ENCODE measurements at regions not wholly inside any gene's neighbourhood (a gene's known extent, or its start where the extent isn't known, plus 50 kb on each side); places are given as distances from the start of the nearest gene placed in this dataset.

GRCh38 chr22:49628391-49629260 is 199.0 kb downstream of the BRD1 start:
- Histone ChIP-seq H3F3A (ENCODE audit: low read depth) (no peaks in the 10 kb centered on the region), H3K79me2 (ENCODE audit: insufficient read depth, low read length) (peaks cover 22% of the 10 kb centered on the region; the same call in 1 of the 2 replicates), H3K36me3 (ENCODE audit: insufficient read depth, low read length) (peaks cover 12% of the 10 kb centered on the region; the same call in 1 of the 2 replicates), H3K4me2 (ENCODE audit: low read depth, low read length, poor library complexity, severe bottlenecking) (no peak overlapping the region), H2AFZ (ENCODE audit: low read length) (no peak overlapping the region), H3K9me3 (ENCODE audit: insufficient read depth, low read depth, low read length) (no peaks in the 10 kb centered on the region), H3K4me1 (ENCODE audit: insufficient read depth, low read length, poor library complexity, severe bottlenecking) (no peaks in the 10 kb centered on the region), H4K20me1 (ENCODE audit: insufficient read depth, low read length, poor library complexity, severe bottlenecking) (peaks cover 8% of the 10 kb centered on the region), H3K9ac (ENCODE audit: low read depth, low read length, poor library complexity, severe bottlenecking) (no peak overlapping the region), H3K27me3 (ENCODE audit: insufficient read depth, low read length, poor library complexity, severe bottlenecking) (no peaks in the 10 kb centered on the region), H3K9me2 (replicated peaks; ENCODE audit: low read depth, low read length) (no peaks in the 10 kb centered on the region), H3K4me3 (ENCODE audit: low read length, poor library complexity, severe bottlenecking) (no peak overlapping the region)
- no peak for TF ChIP-seq EZH2phosphoT487 (IDR thresholded peaks at IDR 0.05; ENCODE audit: borderline replicate concordance)
- TF ChIP-seq CTCF (conservative IDR thresholded peaks at IDR 0.05; ENCODE audit: low read length), result no peak

GRCh38 chr22:49627217-49628181 is 200.2 kb downstream of the BRD1 start:
- Histone ChIP-seq H3K36me3 (ENCODE audit: insufficient read depth, low read length) (peaks cover 7% of the 10 kb centered on the region; the same call in 1 of the 2 replicates), H3K27me3 (ENCODE audit: insufficient read depth, low read length, poor library complexity, severe bottlenecking) (no peaks in the 10 kb centered on the region), H3K9me2 (replicated peaks; ENCODE audit: low read depth, low read length) (no peaks in the 10 kb centered on the region), H3K9me3 (ENCODE audit: insufficient read depth, low read depth, low read length) (no peaks in the 10 kb centered on the region), H3F3A (ENCODE audit: low read depth) (no peaks in the 10 kb centered on the region), H3K4me1 (ENCODE audit: insufficient read depth, low read length, poor library complexity, severe bottlenecking) (no peaks in the 10 kb centered on the region), H4K20me1 (ENCODE audit: insufficient read depth, low read length, poor library complexity, severe bottlenecking) (peaks cover 11% of the 10 kb centered on the region), H3K4me3 (ENCODE audit: low read length, poor library complexity, severe bottlenecking) (no peak overlapping the region), H3K4me2 (ENCODE audit: low read depth, low read length, poor library complexity, severe bottlenecking) (no peak overlapping the region), H3K9ac (ENCODE audit: low read depth, low read length, poor library complexity, severe bottlenecking) (no peak overlapping the region), H3K79me2 (ENCODE audit: insufficient read depth, low read length) (peaks cover 16% of the 10 kb centered on the region; the same call in 1 of the 2 replicates), H2AFZ (ENCODE audit: low read length) (no peak overlapping the region)
- TF ChIP-seq CTCF (conservative IDR thresholded peaks at IDR 0.05; ENCODE audit: low read length) (no peak), EZH2phosphoT487 (IDR thresholded peaks at IDR 0.05; ENCODE audit: borderline replicate concordance) (no peak)

- Histone ChIP-seq H3K36me3 (ENCODE audit: insufficient read depth, low read length) (peaks cover 3% of the 10 kb centered on the region; the same call in 1 of the 2 replicates), H3K9me3 (ENCODE audit: insufficient read depth, low read depth, low read length) (no peaks in the 10 kb centered on the region), H4K20me1 (ENCODE audit: insufficient read depth, low read length, poor library complexity, severe bottlenecking) (peaks cover 11% of the 10 kb centered on the region), H2AFZ (ENCODE audit: low read length) (no peak overlapping the region), H3F3A (ENCODE audit: low read depth) (no peaks in the 10 kb centered on the region), H3K79me2 (ENCODE audit: insufficient read depth, low read length) (peaks cover 20% of the 10 kb centered on the region; the same call in 1 of the 2 replicates), H3K4me3 (ENCODE audit: low read length, poor library complexity, severe bottlenecking) (no peak overlapping the region), H3K4me1 (ENCODE audit: insufficient read depth, low read length, poor library complexity, severe bottlenecking) (no peaks in the 10 kb centered on the region), H3K9ac (ENCODE audit: low read depth, low read length, poor library complexity, severe bottlenecking) (no peak overlapping the region), H3K27me3 (ENCODE audit: insufficient read depth, low read length, poor library complexity, severe bottlenecking) (no peaks in the 10 kb centered on the region), H3K4me2 (ENCODE audit: low read depth, low read length, poor library complexity, severe bottlenecking) (no peak overlapping the region), H3K9me2 (replicated peaks; ENCODE audit: low read depth, low read length) (no peaks in the 10 kb centered on the region)
- TF ChIP-seq CTCF (conservative IDR thresholded peaks at IDR 0.05; ENCODE audit: low read length) (no peak), EZH2phosphoT487 (IDR thresholded peaks at IDR 0.05; ENCODE audit: borderline replicate concordance) (no peak)
Observed at GRCh38 chr22:49626361-49627216, 201.1 kb downstream of the BRD1 start.
